ENCODE measurements at regions not wholly inside any gene's neighbourhood (a gene's known extent, or its start where the extent isn't known, plus 50 kb on each side); places are given as distances from the start of the nearest gene placed in this dataset.

GRCh38 chr17:53316988-53317387, 505.7 kb upstream of the KIF2B start:
- no peak for TF ChIP-seq CTCF (conservative IDR thresholded peaks at IDR 0.05; ENCODE audit: control insufficient read depth, insufficient read depth, low read depth, low read length)
- DNase-seq (ENCODE audit: low read depth), result no peak

GRCh38 chr17:53316073-53316472, 506.7 kb upstream of the KIF2B start:
- no peak overlapping the region for H3K4me3 ChIP-seq (ENCODE audit: control insufficient read depth, low read depth, low read length)
- TF ChIP-seq CTCF (conservative IDR thresholded peaks at IDR 0.05; ENCODE audit: control insufficient read depth, insufficient read depth, low read depth, low read length), result no peak
- no peak for DNase-seq (ENCODE audit: low read depth)

More at GRCh38 chr17:53316988-53317387, 505.7 kb upstream of the KIF2B start:
- no peak overlapping the region for H3K4me3 ChIP-seq (ENCODE audit: control insufficient read depth, low read depth, low read length)

- no peak for TF ChIP-seq CTCF (conservative IDR thresholded peaks at IDR 0.05; ENCODE audit: control insufficient read depth, insufficient read depth, low read depth, low read length)
- H3K4me3 ChIP-seq (ENCODE audit: control insufficient read depth, low read depth, low read length), result no peak overlapping the region
- no peak for DNase-seq (ENCODE audit: low read depth)
Observed at GRCh38 chr17:53314521-53314920, 508.2 kb upstream of the KIF2B start.

- TF ChIP-seq CTCF (conservative IDR thresholded peaks at IDR 0.05; ENCODE audit: control insufficient read depth, insufficient read depth, low read depth, low read length), result no peak
- H3K4me3 ChIP-seq (ENCODE audit: control insufficient read depth, low read depth, low read length), result no peak overlapping the region
- DNase-seq (ENCODE audit: low read depth), result no peak
Observed at GRCh38 chr17:53313746-53314145, 509.0 kb upstream of the KIF2B start.

GRCh38 chr17:53278466-53278865, 544.3 kb upstream of the KIF2B start:
- H3K4me3 ChIP-seq (ENCODE audit: control insufficient read depth, low read depth, low read length), result no peak overlapping the region
- no peak for TF ChIP-seq CTCF (conservative IDR thresholded peaks at IDR 0.05; ENCODE audit: control insufficient read depth, insufficient read depth, low read depth, low read length)
- no peak for DNase-seq (ENCODE audit: low read depth)

GRCh38 chr17:53273126-53273525, 549.6 kb upstream of the KIF2B start:
- no peak for DNase-seq (ENCODE audit: low read depth)
- TF ChIP-seq CTCF (conservative IDR thresholded peaks at IDR 0.05; ENCODE audit: control insufficient read depth, insufficient read depth, low read depth, low read length), result no peak
- H3K4me3 ChIP-seq (ENCODE audit: control insufficient read depth, low read depth, low read length), result no peak overlapping the region

GRCh38 chr17:53270936-53271335, 551.8 kb upstream of the KIF2B start:
- TF ChIP-seq CTCF (conservative IDR thresholded peaks at IDR 0.05; ENCODE audit: control insufficient read depth, insufficient read depth, low read depth, low read length), result no peak
- H3K4me3 ChIP-seq (ENCODE audit: control insufficient read depth, low read depth, low read length), result no peak overlapping the region
- no peak for DNase-seq (ENCODE audit: low read depth)
